ENCODE measurements at regions not wholly inside any gene's neighbourhood (a gene's known extent, or its start where the extent isn't known, plus 50 kb on each side); places are given as distances from the start of the nearest gene placed in this dataset.

DNA sequence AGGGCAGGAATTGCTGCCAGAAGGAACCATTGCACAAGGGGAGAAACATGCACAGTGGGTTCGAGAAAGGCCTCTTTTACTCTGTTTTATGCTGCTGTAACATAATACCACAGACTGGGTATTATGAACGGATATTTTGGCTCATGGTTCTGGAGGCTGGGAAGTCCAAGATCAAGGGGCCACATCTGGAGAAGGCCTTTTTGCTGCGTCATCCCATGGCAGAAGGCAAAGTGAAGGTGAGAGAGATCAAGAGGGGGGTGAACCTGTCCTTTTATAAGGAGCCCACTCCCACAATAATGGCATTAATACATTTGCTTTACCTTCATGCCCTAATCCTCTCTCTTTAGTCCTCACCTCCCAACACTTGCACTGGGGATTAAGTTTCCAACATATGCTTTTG lies 136.9 kb upstream of the ALDH1B1 start:
- TF ChIP-seq EZH2phosphoT487 (IDR thresholded peaks at IDR 0.05; ENCODE audit: insufficient read depth, low read depth) (no peak), EZH2 (IDR thresholded peaks at IDR 0.05; ENCODE audit: insufficient read depth, poor library complexity, severe bottlenecking) (no peak)
